AG10803 (cell line): ENCODE measurements at regions not wholly inside any gene's neighbourhood (a gene's known extent, or its start where the extent isn't known, plus 50 kb on each side); places are given as distances from the start of the nearest gene placed in this dataset.
A peak's percentile ranks its signal among the peaks of the same experiment; 100 is the strongest.

Experiments
- DNase-seq: peaks from one replicate; pipeline ENCODE4 v3.0.0; 2010; ENCODE audit warnings: low read depth
- H3K4me3 ChIP-seq: 2 replicates; pipeline ENCODE4 v1.5.1; 2011; ENCODE audit warnings: mild to moderate bottlenecking, low read length, control low read depth
- CTCF ChIP-seq: conservative IDR thresholded peaks from 2 replicates; pipeline ENCODE4 v1.5.1; 2011; ENCODE audit warnings: mild to moderate bottlenecking, low read length, control low read depth, inconsistent platforms

GRCh38 chr1:163672976-163673758 lies 351.4 kb downstream of the NUF2 start:
- no peak for TF ChIP-seq CTCF
- DNase-seq, result peak; percentile 39
- no peak overlapping the region for H3K4me3 ChIP-seq

- no peak for TF ChIP-seq CTCF
- peak; percentile 88 for DNase-seq
- H3K4me3 ChIP-seq, result no peak overlapping the region
These were observed 352.0 kb downstream of the NUF2 start for GRCh38 chr1:163673759-163674151.

GRCh38 chr1:163674236-163674635 lies 352.5 kb downstream of the NUF2 start:
- H3K4me3 ChIP-seq, result no peak overlapping the region
- DNase-seq, result no peak
- no peak for TF ChIP-seq CTCF

GRCh38 chr1:163684785-163685184 lies 363.0 kb downstream of the NUF2 start:
- no peak overlapping the region for H3K4me3 ChIP-seq
- no peak for TF ChIP-seq CTCF
- DNase-seq, result no peak

GRCh38 chr1:163692266-163692665 lies 370.5 kb downstream of the NUF2 start:
- no peak for DNase-seq
- TF ChIP-seq CTCF, result no peak
- H3K4me3 ChIP-seq, result no peak overlapping the region

GRCh38 chr1:163697137-163697536 lies 375.4 kb downstream of the NUF2 start:
- no peak overlapping the region for H3K4me3 ChIP-seq
- no peak for DNase-seq
- no peak for TF ChIP-seq CTCF

- no peak for TF ChIP-seq CTCF
- H3K4me3 ChIP-seq, result no peak overlapping the region
- no peak for DNase-seq
These were observed 380.1 kb downstream of the NUF2 start for GRCh38 chr1:163701783-163702374.
